GM19395 (cell line): ENCODE measurements at regions not wholly inside any gene's neighbourhood (a gene's known extent, or its start where the extent isn't known, plus 50 kb on each side); places are given as distances from the start of the nearest gene placed in this dataset.
A peak's percentile ranks its signal among the peaks of the same experiment; 100 is the strongest.

Experiments used
- ATAC-seq: cut with Tn5 transposase; IDR thresholded peaks from one replicate; pipeline ENCODE4 v1.9.1; 2021; ENCODE audit warnings: mild to moderate bottlenecking, moderate library complexity; ENCODE audit not compliant: unreplicated experiment

DNA sequence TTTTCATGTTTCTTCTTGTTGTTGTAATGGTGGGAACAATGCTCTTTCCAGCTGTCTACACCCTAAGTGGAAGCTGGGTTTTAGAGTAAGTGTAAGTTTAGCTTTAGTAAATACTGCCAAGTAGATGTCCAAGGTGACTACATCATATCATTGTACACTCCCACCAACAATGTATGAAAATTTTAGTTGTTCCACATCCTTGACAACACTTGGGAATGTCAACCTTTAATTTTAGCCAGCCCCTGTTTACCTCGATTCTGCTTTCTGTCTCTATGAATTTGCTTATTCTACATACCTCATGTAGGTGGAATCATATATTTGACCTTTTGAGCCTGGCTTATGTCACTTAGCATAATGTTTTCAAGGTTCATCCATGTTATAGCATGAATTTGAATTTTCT, 93.0 kb downstream of the MTPAP start:
- no peak for ATAC-seq

DNA sequence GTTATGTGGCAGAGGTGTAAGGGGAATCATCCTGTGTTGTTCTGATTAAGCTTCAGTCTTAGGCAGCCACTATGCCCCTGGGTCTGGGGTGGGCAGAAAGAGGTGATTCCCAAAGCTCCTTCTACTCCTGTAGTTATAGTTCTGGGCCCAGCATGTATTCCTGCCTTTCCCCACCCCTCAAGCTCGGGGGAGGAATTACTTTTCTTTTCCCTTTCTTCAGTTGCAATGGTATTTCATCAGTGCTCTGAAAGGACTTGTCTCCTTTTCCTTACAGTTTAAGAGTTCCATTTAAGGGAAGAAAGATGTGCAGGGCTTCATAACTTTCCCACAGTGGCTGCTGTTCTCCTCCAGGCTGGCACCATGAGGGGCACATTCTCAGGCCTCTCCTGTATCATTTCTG, 94.2 kb downstream of the MTPAP start:
- ATAC-seq, result no peak

DNA sequence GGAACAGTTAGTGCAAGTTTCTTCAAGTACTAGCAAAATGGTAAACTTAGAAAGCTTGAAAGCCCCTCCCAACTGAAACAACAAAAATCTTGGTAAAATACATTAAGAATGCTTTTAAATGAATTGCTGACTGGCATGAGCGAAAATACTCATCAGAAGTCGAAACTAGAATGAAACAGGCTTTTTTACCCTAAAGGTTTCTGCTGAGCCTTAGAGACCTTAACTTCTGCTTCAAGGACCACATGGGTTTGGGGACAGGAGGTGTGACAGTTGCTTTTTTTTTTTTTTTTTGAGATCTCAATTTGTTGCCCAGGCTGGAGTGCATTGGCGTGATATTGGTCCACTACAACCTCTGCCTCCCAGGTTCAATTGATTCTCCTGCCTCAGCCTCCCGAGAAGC, 100.3 kb downstream of the MTPAP start:
- ATAC-seq, result no peak

DNA sequence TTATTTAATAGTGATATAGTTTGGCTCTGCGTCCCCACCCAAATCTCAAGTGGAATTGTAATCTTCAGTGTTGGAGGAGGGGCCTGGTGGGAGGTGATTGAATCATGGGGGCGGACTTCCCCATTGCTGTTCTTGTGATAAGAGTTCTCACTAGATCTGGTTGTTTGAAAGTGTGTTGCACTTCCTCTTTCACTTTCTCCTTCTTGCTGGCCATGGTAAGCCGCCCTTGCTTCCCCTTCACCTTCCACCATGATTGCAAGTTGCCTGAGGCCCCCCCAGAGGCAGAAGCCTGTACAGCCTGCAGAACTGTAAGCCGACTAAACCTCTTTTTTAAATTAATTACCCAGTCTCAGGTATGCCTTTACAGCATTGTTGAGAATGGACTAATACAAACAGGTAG, 101.4 kb downstream of the MTPAP start:
- peak; percentile 76 for ATAC-seq

DNA sequence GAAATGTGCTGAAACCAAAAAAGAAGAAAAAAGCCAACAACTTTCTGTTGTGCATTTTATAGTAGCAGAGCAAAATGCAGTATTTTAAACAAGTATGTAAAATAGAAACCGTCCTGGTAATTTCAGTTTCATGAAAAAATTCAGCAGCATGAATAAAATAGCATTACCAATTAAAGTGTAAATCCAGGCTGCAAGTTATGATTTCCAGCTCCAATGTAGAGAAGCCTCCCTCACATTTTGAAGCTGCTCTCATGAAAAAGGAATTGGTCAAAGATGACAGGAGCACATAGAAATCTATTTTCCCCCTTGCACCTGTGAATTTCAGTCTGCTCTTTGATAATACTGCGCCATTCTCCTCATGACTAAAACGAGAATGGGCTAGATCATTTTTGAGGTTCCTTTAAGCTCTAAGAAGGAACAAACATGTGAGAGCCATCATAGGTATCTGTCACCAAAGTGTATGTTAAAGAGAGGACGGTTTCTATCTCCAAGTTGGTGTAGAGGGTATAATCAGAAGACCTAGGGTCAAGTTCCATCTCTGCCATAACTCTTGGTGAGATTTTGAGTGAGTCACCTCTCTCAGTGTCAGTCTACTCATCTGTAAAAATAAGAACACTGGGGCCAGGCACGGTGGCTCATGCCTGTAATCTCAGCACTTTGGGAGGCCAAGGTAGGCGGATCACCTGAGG, 107.5 kb downstream of the MTPAP start:
- no peak for ATAC-seq

DNA sequence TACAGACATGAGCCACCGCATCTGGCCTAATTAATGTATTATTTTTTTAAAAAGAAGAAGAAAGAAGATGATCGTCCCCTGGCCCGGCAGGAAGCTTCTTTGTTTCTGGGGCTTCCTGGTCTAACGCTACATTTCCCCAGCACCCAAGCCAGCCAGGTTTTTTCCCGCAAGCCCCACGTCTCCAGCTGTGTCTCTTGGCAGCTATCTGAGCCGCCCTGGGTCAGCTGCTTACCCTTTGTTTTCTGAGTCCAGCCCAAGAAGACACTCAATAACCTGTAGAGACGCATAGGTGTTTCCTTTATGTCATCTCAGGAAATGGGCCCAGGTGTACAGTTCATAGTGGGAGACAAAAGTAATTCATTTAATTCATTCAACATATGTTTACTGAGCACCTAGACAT, 110.2 kb downstream of the MTPAP start:
- ATAC-seq, result no peak

DNA sequence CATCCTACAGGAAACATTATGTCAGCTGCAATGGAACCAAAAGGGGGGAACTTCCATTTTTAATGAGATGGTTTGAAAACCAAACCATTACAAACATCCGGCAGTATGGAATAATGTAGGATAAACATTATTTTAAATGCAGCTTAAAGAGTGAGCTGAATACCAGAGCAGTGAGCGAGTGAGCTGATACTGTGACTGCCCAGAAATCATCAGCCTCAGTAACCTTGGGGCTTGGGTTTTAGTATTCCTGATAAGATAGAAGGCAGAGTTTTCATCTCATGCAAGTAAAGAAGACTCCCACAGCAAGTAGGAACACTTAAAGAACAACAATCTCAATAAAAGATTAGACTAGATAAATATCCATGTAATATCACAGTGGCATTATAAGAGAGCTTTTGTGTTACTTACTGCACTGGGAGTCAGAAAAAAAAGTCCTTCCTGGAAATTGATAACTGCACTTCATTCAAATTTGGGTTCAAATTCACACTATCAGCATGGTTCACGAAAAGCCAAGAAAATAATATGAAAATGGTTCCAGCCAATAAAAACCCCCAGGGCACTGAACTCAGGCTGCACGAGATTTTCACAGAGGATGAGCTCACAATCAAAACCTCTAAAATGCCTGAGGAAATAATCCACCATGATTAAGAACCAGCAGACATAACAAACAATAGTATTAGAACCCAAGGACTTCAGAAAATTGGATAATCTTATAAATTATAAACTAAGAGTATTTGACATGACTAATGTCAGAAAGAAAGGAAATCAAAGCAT, 115.7 kb downstream of the MTPAP start:
- no peak for ATAC-seq

DNA sequence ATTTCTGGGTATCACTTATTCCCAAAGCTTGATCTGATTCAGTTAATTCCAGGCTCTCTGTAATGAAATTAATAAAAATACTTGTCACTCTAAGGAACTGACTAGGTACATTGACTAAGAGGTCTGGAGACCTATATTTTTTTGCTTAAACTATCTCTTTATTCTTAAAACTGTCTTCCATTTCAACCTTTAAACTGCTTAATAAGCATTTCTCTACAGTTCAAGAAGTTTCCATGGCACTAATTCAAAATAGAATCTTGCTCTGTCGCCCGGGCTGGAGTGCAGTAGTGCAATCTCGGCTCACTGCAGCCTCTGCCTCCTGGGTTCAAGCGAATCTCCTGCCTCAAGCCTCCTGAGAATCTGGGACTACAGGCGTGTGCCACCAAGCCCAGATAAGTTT, 117.4 kb downstream of the MTPAP start:
- no peak for ATAC-seq

DNA sequence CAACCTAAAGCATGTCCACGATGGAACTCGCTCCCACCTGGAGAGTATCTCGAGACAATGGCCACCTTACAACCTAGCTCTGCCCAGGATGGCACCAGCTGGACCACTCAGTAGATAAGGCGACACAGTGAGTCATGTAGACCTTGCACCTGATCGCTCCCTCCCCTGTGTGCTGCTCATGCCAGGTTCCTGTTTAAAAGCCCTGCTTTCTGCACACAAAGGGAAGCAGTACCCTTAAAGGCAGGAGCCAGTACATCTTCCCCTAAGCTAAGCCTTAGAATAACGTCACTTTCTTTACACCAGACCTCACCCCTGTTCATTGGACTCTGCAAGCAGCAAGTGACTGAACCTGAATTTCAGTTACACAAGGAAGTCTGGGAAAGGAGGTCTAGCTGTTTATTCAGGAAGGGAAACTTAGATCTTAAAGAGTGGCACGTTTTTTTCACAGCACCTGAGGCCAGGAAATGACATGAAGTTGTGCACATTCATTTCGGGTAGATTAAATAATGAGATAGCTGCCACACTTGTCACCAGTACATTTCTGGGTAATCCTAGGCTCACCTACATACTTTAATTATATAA, 117.9 kb downstream of the MTPAP start:
- ATAC-seq, result no peak

DNA sequence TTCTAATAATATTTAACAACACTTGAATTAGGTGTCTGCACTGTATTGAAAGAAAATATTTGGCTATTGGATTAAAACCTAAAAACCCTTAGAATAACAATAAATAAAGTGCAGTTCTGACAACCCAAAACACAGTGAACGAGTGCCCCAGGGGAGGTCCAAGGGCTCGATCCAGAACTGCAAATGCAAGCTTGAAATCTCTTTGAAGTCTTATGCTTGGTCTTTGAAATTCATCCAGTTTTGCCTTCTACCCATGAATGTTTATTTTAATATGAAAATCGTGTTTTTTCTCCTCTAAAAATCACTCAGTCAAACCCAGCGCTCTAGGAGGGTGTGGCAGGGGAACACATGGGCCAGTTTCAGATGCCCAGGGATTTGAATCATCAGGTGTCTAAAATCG, 119.5 kb downstream of the MTPAP start:
- no peak for ATAC-seq

DNA sequence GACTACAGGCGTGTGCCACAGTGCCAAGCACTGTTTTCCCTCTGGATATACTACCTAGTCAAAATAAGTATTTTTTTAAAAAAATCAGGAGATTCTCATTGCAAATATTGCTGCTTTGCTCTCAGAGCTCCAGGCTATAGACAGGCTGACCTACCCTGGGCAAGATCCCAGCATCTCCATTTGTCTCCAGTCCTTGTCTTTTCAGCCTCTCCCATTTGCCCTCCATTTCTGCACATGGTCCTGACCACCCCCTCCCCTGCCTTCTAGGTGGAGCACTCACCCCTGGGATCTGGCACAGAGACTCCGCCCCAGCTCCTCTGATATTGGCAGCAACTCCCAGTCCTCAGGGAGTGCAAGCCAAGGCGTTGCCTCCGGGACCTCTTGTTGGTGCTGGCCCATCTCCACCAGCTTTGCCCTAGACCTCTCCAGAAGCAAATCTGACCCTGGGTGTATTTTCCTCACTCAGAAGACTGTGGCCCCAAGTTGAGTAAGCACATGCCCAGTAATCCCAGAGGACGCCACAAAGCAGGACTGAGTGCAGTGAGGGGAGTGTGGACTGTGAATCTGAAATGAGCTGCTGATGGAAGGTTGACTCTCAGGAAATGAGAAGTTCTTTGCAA, 120.6 kb downstream of the MTPAP start:
- ATAC-seq, result no peak

DNA sequence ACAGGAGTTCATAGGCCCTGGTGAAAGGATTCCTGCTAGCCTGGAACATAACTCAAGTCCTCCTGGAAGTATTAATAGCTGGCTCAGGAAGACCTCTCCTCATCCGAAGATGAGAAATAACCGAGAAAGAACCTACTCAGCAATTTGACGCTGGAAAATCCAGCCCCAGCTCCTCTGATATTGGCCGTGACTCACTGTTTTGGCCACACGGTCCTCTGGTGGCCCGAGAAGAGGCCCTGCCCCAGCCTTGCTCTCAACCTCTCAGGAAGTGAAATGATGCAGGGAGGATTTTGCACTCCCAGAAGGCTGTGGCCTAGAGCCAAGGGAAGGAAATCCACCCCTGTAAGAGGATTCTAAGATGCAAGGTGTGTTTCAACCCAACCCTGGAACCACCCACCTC, 121.6 kb downstream of the MTPAP start:
- ATAC-seq, result no peak

DNA sequence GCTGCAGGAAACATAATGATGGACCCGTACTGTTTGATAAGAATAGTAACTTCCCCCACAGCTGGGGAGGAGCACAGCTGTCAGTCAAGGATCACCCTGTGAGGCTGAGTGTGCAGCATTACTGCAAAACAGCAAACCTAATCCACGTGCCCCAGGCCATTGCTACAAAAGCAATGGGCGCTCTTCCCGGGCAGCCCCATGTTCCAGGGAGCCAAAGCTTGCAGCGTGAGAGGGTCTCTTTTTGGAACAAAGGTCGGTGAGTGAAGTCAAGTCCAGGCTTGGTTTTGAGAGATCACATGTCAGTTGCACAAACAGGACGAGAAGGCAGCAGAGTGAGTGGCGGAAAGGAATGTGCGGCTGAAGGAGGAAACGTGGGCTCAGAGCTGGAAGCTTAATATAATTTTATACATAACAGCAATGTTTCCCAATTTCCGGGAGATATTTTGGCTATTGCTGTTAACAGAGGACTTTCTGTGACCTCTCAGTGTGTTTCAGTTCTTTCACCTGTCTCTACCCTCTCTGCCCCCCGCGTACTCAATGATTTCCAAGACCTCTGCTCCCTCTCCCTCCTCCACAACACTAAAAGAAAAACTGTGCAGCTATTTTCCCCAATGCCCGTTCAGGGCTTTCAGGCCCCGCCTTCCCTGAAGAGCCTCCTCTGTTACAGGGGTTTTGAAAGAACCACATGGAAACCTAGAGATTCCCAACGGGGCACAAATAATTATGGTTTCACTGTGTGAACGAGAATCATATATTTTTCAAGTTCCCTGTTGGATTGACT, 128.9 kb downstream of the MTPAP start:
- peak; percentile 67 for ATAC-seq

DNA sequence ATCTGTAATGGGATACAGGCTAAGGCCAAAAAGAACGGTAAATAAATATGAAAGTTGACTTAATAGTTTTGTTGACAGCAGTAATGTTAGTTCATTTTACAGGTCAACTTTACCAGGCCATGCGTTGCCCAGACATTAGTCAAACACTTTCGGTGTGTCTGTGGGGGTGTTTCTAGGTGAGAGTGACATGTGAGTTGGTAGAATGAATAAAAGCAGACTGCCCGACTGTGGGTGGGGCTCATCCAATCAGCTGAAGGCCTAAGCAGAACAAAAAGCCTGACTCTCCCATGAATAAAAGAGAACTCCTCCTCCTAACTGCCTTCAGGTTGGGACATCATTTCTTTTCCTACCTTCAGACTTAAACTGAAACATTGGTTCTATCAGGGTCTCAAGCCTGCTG, 132.3 kb downstream of the MTPAP start:
- no peak for ATAC-seq

DNA sequence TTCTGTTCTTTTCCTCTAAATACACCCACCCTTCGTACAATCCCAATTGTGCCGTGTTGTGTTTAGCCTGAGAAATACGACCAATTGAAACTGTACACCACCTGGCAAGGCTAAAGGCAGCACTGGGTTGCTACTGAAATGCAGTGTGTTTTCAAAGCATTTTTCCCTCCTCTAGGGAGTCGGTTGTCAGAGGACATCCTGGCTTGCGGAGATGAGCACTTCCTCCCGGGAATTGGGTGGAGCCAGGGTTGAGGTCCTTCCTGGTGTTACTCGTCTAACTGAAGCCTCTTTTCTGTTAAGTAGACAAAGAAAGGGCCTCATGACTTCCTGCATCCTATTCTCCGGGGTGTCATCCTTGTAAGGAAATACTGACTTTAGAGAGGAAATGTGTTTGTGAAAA, 133.5 kb downstream of the MTPAP start:
- no peak for ATAC-seq

DNA sequence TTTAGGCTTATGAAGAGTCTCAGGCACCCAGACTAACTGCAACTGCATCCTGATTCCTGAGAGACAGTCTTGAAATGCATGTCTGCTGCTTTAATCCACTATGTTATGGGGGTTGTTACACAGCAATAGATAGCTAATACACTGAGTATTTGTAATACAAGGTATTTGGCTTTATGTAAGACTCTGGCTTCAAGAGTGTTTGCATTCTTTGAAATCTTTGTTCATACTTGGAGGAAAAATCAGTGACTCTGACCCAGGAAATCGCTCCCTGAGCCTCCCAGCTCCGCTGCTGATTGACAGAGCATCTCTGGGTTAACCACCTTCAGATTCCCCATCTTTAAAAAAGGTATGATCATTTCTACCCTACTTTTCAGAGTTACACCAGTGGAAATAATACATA, 133.9 kb downstream of the MTPAP start:
- no peak for ATAC-seq

DNA sequence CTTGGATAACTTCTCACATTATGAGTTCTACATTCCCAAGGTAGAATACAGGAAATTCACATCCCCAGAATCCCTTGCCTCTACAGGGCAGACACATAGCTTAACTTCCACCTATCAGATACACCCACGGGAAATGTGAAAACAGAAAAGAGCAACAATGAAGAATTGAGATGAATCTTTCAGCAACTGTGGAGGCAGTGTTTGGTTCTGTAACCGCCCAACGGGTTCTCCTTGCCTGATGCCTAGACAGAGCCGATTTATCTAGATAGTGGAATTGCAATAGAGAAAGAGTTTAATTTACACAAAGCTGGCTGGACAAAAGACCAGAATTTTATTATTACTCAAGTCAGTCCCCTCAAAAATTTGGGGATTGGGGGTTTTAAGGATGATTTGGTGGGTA, 138.8 kb downstream of the MTPAP start:
- ATAC-seq, result no peak

DNA sequence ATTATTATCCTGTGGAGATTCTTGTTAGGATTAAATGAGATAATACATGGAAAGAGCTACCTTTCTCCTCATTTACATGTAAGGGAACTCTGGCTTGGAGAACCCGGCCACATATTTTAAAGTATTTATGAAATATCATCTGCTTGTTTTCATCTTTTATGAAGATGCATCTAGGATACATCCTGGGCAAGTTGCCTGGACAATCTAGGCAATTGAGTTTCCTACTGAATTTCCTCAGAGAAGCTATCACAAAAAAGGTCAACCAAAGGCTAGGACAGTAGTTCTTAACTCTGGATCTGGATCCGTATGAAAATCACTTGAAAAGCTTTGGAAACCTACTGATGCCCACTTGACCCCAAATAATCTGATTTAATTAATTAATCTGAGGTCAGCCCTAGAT, 140.7 kb downstream of the MTPAP start:
- no peak for ATAC-seq

DNA sequence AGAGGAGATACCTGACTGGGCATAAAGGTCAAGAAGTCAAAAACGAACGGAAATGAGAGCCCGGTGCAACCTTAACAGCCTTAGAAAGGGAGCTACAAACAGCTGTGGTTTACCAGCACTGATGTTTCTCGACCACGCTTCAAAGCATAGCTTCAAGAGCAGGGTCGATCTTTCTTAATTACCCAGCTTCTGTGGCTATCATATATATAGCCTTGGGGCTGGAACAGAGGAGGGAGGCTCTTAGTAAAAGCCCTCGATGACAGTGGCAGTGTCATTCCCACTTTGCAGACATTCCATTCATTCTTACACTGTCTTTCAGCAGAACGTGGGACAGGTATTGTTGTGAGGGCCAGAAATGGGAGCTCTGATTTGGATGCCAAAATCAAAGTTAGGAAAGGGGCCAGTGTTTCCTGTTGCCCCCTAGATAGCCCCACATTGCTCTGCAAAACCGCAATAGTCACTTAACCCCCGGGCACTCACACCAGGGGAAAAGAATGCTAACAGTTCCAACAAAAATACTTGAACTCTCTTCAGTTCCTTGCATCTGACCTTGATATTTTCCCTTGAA, 141.5 kb downstream of the MTPAP start:
- ATAC-seq, result no peak

DNA sequence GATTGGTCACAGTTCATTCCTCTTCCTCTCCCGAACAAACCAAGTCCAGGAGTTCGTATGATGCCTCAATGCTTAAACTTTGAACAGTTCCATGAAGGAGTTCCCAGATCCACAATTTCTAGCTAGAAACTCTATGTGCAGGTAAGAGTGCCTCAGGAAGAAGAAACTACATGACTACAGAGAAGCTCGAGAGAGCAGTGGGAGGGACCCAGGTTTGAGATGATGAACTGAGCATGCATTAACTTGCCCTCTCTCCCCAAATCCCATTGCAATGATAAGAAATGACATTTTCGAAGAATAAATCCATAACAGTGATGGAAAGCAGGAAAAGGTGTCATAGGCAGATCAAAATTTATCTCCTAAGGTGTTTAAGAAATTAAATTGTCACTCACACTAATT, 140.6 kb upstream of the JCAD start:
- ATAC-seq, result no peak
